Liver (tissue), 8 donors: ENCODE measurements at regions not wholly inside any gene's neighbourhood (a gene's known extent, or its start where the extent isn't known, plus 50 kb on each side); places are given as distances from the start of the nearest gene placed in this dataset.

Source experiments
- DNase-seq: peaks from one replicate; pipeline ENCODE4 v3.0.0-alpha.2; 2017; ENCODE audit warnings: low spot score
- H3K27ac ChIP-seq, 2 donors: one replicate each; pipeline ENCODE4 v1.7.0; 2013; ENCODE audit warnings: inconsistent platforms in 2 of 2, low read length in 2 of 2, control low read depth in 1 of 2, low read depth in 1 of 2, mild to moderate bottlenecking in 1 of 2
- H3K27me3 ChIP-seq, 4 donors: one replicate each; pipeline versions ENCODE4 v1.6.1 to v1.7.0; 2013; ENCODE audit warnings: low read length in 3 of 4, inconsistent platforms in 1 of 4, mild to moderate bottlenecking in 1 of 4, moderate library complexity in 1 of 4; ENCODE audit not compliant: control insufficient read depth in 4 of 4, insufficient read depth in 4 of 4
- H3K36me3 ChIP-seq, 4 donors: one replicate each; pipeline versions ENCODE4 v1.6.1 to v1.7.0; 2013; ENCODE audit warnings: low read length in 3 of 4, mild to moderate bottlenecking in 3 of 4, low read depth in 1 of 4, moderate library complexity in 1 of 4; ENCODE audit not compliant: control insufficient read depth in 4 of 4, insufficient read depth in 3 of 4
- H3K4me1 ChIP-seq, 4 donors: one replicate each; pipeline versions ENCODE4 v1.6.1 to v1.7.0; 2013; ENCODE audit warnings: low read length in 3 of 4, mild to moderate bottlenecking in 3 of 4, moderate library complexity in 1 of 4; ENCODE audit not compliant: control insufficient read depth in 4 of 4, insufficient read depth in 4 of 4
- H3K4me3 ChIP-seq, 3 donors: one replicate each; pipeline versions ENCODE4 v1.6.1 to v1.7.0; 2013; ENCODE audit warnings: low read length in 3 of 3, control low read depth in 1 of 3, low read depth in 1 of 3, mild to moderate bottlenecking in 1 of 3
- H3K9ac ChIP-seq, 2 donors: one replicate each; pipeline ENCODE4 v1.7.0; 2013; ENCODE audit warnings: low read length in 2 of 2, mild to moderate bottlenecking in 2 of 2, moderate library complexity in 2 of 2, control low read depth in 1 of 2, low read depth in 1 of 2
- H3K9me3 ChIP-seq, 4 donors: one replicate each; pipeline versions ENCODE4 v1.6.1 to v1.7.0; 2013; ENCODE audit warnings: low read length in 3 of 4; ENCODE audit not compliant: control insufficient read depth in 4 of 4
- CTCF ChIP-seq: fragments of 150-350 bp; IDR thresholded peaks from 2 replicates; pipeline ENCODE4 v1.5.1; 2017; ENCODE audit warnings: improper control_type of control experiment, low read depth, low read length; ENCODE audit not compliant: missing input control
- EGR1 ChIP-seq, 2 donors: IDR thresholded peaks; 2 replicates each; pipeline ENCODE4 v1.6.1; 2016 to 2018; ENCODE audit warnings: antibody characterized with exemption in 2 of 2, low read depth in 2 of 2
- FOXA1 ChIP-seq: IDR thresholded peaks from 2 replicates; pipeline ENCODE4 v1.6.1; 2016; ENCODE audit warnings: antibody characterized with exemption
- FOXA2 ChIP-seq: IDR thresholded peaks from 2 replicates; pipeline ENCODE4 v1.6.1; 2016; ENCODE audit warnings: antibody characterized with exemption
- GABPA ChIP-seq, 2 donors: IDR thresholded peaks in 1 of 2; conservative IDR thresholded peaks in 1 of 2; 2 replicates each; pipeline ENCODE4 v1.6.1; 2016; ENCODE audit warnings: antibody characterized with exemption in 2 of 2, mild to moderate bottlenecking in 1 of 2, moderate library complexity in 1 of 2
- HNF4G ChIP-seq: IDR thresholded peaks from 2 replicates; pipeline ENCODE4 v1.6.1; 2016; ENCODE audit warnings: antibody characterized with exemption
- JUND ChIP-seq, 2 donors: IDR thresholded peaks; 2 replicates each; pipeline ENCODE4 v1.6.1; 2016; ENCODE audit warnings: antibody characterized with exemption in 2 of 2
- MAX ChIP-seq: IDR thresholded peaks from 2 replicates; pipeline ENCODE4 v1.6.1; 2016; ENCODE audit warnings: antibody characterized with exemption
- NR2F2 ChIP-seq: IDR thresholded peaks from 2 replicates; pipeline ENCODE4 v1.6.1; 2016; ENCODE audit warnings: antibody characterized with exemption
- RAD21 ChIP-seq, 2 donors: IDR thresholded peaks; 2 replicates each; pipeline ENCODE4 v1.6.1; 2016; ENCODE audit warnings: antibody characterized with exemption in 2 of 2, mild to moderate bottlenecking in 2 of 2
- RXRA ChIP-seq, 2 donors: IDR thresholded peaks; 2 replicates each; pipeline ENCODE4 v1.6.1; 2017 to 2018; ENCODE audit warnings: antibody characterized with exemption in 2 of 2, mild to moderate bottlenecking in 1 of 2
- TAF1 ChIP-seq: conservative IDR thresholded peaks from 2 replicates; pipeline ENCODE4 v1.6.1; 2016; ENCODE audit warnings: antibody characterized with exemption, mild to moderate bottlenecking
- ZBTB33 ChIP-seq: IDR thresholded peaks from 2 replicates; pipeline ENCODE4 v1.6.1; 2016; ENCODE audit warnings: antibody characterized with exemption
- WGBS: extraction: QIAGEN DNeasy Blood & Tissue Kit; methylation state at CpG from one replicate; pipeline ENCODE4 v1.1.7; 2013; 5-methylcytosine and 5-hydroxymethylcytosine counted together
- donor health status: healthy.
- donor health status: healthy.
- donor health status: healthy.
- donor health status: healthy.
- donor health status: healthy.

- H3K27ac ChIP-seq: no peak overlapping the region
Measured at GRCh38 chr13:78832461-78832860, 173.5 kb upstream of the OBI1 start.

GRCh38 chr13:78830508-78830907 lies 171.6 kb upstream of the OBI1 start:
- Histone ChIP-seq H3K27me3 (peaks cover 0 to 4% (median 0%) of the 10 kb centered on the region in 4 donors), H3K9me3 (no peaks in the 10 kb centered on the region), H3K27ac (no peak overlapping the region), H3K4me1 (no peaks in the 10 kb centered on the region), H3K4me3 (no peak overlapping the region), H3K9ac (no peak overlapping the region), H3K36me3 (no peaks in the 10 kb centered on the region)
- 83% methylated on average over 1 of the region's 1 CpG for WGBS
- no peak for DNase-seq
- TF ChIP-seq FOXA2 (no peak), HNF4G (no peak), CTCF (no peak)

More at GRCh38 chr13:78832461-78832860, 173.5 kb upstream of the OBI1 start:
- TF ChIP-seq JUND (IDR thresholded peaks at IDR 0.05): no peak
- no peak for TF ChIP-seq EGR1 (IDR thresholded peaks at IDR 0.05; ENCODE audit: low read depth in 2 of 2)
- no peak for TF ChIP-seq RAD21 (IDR thresholded peaks at IDR 0.05)
- Histone ChIP-seq H3K27me3 (peaks cover 0 to 4% (median 0%) of the 10 kb centered on the region in 4 donors), H3K9ac (no peak overlapping the region), H3K9me3 (no peaks in the 10 kb centered on the region), H3K4me1 (no peaks in the 10 kb centered on the region), H3K4me3 (no peak overlapping the region), H3K36me3 (no peaks in the 10 kb centered on the region)
- WGBS: 88% methylated on average over 3 of the region's 3 CpGs
- DNase-seq: no peak

- no peaks in the 10 kb centered on the region for H3K36me3 ChIP-seq
- H3K4me3 ChIP-seq: no peak overlapping the region
- no peak for DNase-seq
- H3K9me3 ChIP-seq: no peaks in the 10 kb centered on the region
- no peak for TF ChIP-seq HNF4G
- TF ChIP-seq TAF1: no peak
- TF ChIP-seq JUND (IDR thresholded peaks at IDR 0.05): no peak
- no peak for TF ChIP-seq MAX
- TF ChIP-seq EGR1 (IDR thresholded peaks at IDR 0.05; ENCODE audit: low read depth in 2 of 2): no peak
- TF ChIP-seq GABPA (IDR thresholded peaks at IDR 0.05 in 1 of 2, conservative IDR thresholded peaks at IDR 0.05 in 1 of 2): no peak
- TF ChIP-seq FOXA1: no peak
- TF ChIP-seq RXRA (IDR thresholded peaks at IDR 0.05): no peak
- H3K27me3 ChIP-seq: peaks cover 0 to 4% (median 0%) of the 10 kb centered on the region in 4 donors
- H3K9ac ChIP-seq: no peak overlapping the region
- H3K4me1 ChIP-seq: no peaks in the 10 kb centered on the region
- no peak overlapping the region for H3K27ac ChIP-seq
Measured at GRCh38 chr13:78829821-78830220, 170.9 kb upstream of the OBI1 start.

GRCh38 chr13:78827471-78827870 lies 168.5 kb upstream of the OBI1 start:
- peaks cover 0 to 4% (median 0%) of the 10 kb centered on the region in 4 donors for H3K27me3 ChIP-seq
- WGBS: 68% methylated on average over 3 of the region's 3 CpGs
- DNase-seq: no peak
- TF ChIP-seq FOXA1 (no peak), JUND (IDR thresholded peaks at IDR 0.05) (no peak), MAX (no peak), CTCF (no peak), NR2F2 (no peak), TAF1 (no peak), GABPA (IDR thresholded peaks at IDR 0.05 in 1 of 2, conservative IDR thresholded peaks at IDR 0.05 in 1 of 2) (no peak), RXRA (IDR thresholded peaks at IDR 0.05) (no peak), EGR1 (IDR thresholded peaks at IDR 0.05; ENCODE audit: low read depth in 2 of 2) (no peak), ZBTB33 (no peak)

More at GRCh38 chr13:78827471-78827870, 168.5 kb upstream of the OBI1 start:
- Histone ChIP-seq H3K9me3 (no peaks in the 10 kb centered on the region), H3K4me1 (no peaks in the 10 kb centered on the region), H3K4me3 (no peak overlapping the region), H3K27ac (no peak overlapping the region), H3K36me3 (no peaks in the 10 kb centered on the region), H3K9ac (no peak overlapping the region)
